Kidney (tissue), 13 donors: ENCODE measurements at regions not wholly inside any gene's neighbourhood (a gene's known extent, or its start where the extent isn't known, plus 50 kb on each side); places are given as distances from the start of the nearest gene placed in this dataset.
"Not testable (repeated sequence)": the region's sequence is repeated elsewhere in the genome, so short reads cannot be mapped to it uniquely, and the experiment has no call there.

Experiments
- DNase-seq, 5 donors: peaks; one replicate each; pipeline ENCODE4 v3.0.0-alpha.2; 2013 to 2020
- FAIRE-seq: peaks from 2 replicates; lab custom pipeline; 2012; peaks lifted over from hg19 to GRCh38; lab: Jason Lieb, UNC
- H3K27ac ChIP-seq, 2 donors: one replicate each; pipeline ENCODE4 v1.7.0; 2013; ENCODE audit warnings: low read depth in 2 of 2, low read length in 2 of 2, inconsistent platforms in 1 of 2
- H3K27me3 ChIP-seq: one replicate; pipeline ENCODE4 v1.7.1; 2013; ENCODE audit warnings: low read length, inconsistent platforms; ENCODE audit not compliant: control insufficient read depth, insufficient read depth
- H3K36me3 ChIP-seq, 3 donors: one replicate each; pipeline versions ENCODE4 v1.7.0 to v1.7.1; 2013; ENCODE audit warnings: low read length in 3 of 3, control low read depth in 1 of 3, inconsistent platforms in 1 of 3; ENCODE audit not compliant: insufficient read depth in 3 of 3, control insufficient read depth in 2 of 3
- H3K4me1 ChIP-seq, 3 donors: one replicate each; pipeline versions ENCODE4 v1.7.0 to v1.7.1; 2013; ENCODE audit warnings: low read length in 3 of 3, inconsistent platforms in 1 of 3, low read depth in 1 of 3; ENCODE audit not compliant: control insufficient read depth in 2 of 3, insufficient read depth in 2 of 3
- H3K4me3 ChIP-seq, 3 donors: one replicate each; pipeline versions ENCODE4 v1.7.0 to v1.8.1; 2013; ENCODE audit warnings: low read length in 3 of 3, control low read depth in 1 of 3, inconsistent platforms in 1 of 3
- H3K9ac ChIP-seq, 3 donors: one replicate each; pipeline versions ENCODE4 v1.7.0 to v1.7.1; 2013; ENCODE audit warnings: low read length in 3 of 3, control low read depth in 1 of 3, inconsistent platforms in 1 of 3
- H3K9me3 ChIP-seq, 3 donors: one replicate each; pipeline versions ENCODE4 v1.7.0 to v1.7.1; 2013; ENCODE audit warnings: low read length in 3 of 3, control low read depth in 1 of 3, inconsistent platforms in 1 of 3; ENCODE audit not compliant: control insufficient read depth in 2 of 3, insufficient read depth in 1 of 3
- intact Hi-C: fragments of 100-400 bp; cut with DNase I; formaldehyde crosslinking; loops from one replicate; pipeline ENCODE4 v1.11.1; 2022
- TF ChIP-seq, protein P1 (sequence below): IDR thresholded peaks from 3 replicates; pipeline ENCODE4 v1.5.1; 2012; ENCODE audit warnings: mild to moderate bottlenecking, moderate library complexity, borderline replicate concordance; ENCODE audit not compliant: insufficient read depth; ENCODE audit errors: extremely low read depth
- donor health status: control.
- donor health status: control.
- donor health status: control.
- donor health status: control.
- donor health status: control.
- donor health status: DM: yes; HTN: yes; CAD: no.
- donor health status: Normal renal cell carcinoma (clear cell type).

DNA sequence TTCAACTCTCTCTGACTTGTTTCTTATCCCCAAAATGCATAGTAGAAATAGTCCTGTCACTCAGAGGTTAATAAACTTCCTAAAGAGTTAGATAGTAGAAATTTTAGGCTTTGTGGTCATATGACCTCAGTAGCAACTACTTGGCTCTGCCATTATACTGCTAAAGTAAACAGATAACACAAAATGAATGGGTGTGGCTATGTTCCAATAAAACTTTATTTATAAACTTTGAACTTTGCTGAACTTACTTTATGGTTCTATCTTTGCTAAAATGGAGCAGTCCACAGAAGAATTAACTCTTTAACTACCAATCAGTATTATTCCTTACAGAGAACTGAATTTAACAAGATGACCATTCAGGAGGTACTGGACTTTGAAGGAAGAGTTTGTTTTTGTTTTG lies 393.6 kb upstream of the CDIN1 start:
- Histone ChIP-seq H3K4me1 (no peaks in the 10 kb centered on the region), H3K9ac (no peak overlapping the region), H3K36me3 (no peaks in the 10 kb centered on the region), H3K27ac (no peak overlapping the region), H3K4me3 (no peak overlapping the region), H3K27me3 (no peaks in the 10 kb centered on the region), H3K9me3 (no peaks in the 10 kb centered on the region)
- FAIRE-seq (no peak), DNase-seq (no peak)
- intact Hi-C loops = no loop called here
- TF ChIP-seq, protein P1, sequence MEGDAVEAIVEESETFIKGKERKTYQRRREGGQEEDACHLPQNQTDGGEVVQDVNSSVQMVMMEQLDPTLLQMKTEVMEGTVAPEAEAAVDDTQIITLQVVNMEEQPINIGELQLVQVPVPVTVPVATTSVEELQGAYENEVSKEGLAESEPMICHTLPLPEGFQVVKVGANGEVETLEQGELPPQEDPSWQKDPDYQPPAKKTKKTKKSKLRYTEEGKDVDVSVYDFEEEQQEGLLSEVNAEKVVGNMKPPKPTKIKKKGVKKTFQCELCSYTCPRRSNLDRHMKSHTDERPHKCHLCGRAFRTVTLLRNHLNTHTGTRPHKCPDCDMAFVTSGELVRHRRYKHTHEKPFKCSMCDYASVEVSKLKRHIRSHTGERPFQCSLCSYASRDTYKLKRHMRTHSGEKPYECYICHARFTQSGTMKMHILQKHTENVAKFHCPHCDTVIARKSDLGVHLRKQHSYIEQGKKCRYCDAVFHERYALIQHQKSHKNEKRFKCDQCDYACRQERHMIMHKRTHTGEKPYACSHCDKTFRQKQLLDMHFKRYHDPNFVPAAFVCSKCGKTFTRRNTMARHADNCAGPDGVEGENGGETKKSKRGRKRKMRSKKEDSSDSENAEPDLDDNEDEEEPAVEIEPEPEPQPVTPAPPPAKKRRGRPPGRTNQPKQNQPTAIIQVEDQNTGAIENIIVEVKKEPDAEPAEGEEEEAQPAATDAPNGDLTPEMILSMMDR = no peak

DNA sequence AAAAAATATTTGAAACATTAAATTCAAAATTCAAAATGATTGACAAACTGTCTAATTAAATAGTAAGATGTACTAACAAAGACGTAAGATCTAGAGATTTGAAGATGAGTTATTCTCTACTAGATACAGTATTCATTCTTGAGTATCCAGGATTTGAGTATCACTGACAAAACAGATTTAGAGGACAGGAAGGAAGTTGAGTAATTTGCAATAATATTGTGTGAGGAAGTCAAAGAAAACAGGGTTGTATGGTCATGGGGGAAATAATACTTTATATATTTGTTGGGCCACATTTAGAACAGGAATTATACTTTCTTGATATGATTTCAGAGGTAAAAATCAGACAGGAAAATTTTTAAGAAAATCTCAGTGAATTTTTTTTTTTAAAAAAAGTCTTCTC lies 393.1 kb upstream of the CDIN1 start:
- Histone ChIP-seq H3K27me3 (no peaks in the 10 kb centered on the region), H3K36me3 (no peaks in the 10 kb centered on the region), H3K4me3 (no peak overlapping the region), H3K27ac (no peak overlapping the region), H3K4me1 (no peaks in the 10 kb centered on the region), H3K9ac (no peak overlapping the region), H3K9me3 (no peaks in the 10 kb centered on the region)
- TF ChIP-seq, protein P1 = no peak
- DNase-seq (no peak), FAIRE-seq (no peak)
- intact Hi-C loops = no loop called here

DNA sequence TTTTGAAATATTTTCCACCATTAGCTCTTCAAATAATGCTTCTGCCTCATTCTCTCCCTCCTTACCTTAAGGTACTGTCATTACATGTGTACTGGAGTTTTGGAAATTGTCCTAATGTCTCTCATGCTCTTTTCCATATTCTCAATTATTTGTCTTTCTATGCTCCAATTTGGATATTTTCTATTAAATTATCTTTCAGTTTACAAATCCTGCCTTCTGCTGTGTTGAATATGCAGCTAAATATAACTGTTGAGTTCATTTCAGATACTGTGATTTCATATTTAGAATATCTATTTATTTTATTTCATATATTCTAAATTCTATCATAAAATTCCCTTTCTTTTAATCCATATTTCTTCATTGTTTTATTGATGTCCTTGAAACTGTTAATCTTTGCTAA lies 388.0 kb upstream of the CDIN1 start:
- Histone ChIP-seq H3K9me3 (no peaks in the 10 kb centered on the region), H3K9ac (no peak overlapping the region), H3K27ac (no peak overlapping the region), H3K4me1 (no peaks in the 10 kb centered on the region), H3K27me3 (no peaks in the 10 kb centered on the region), H3K36me3 (no peaks in the 10 kb centered on the region), H3K4me3 (no peak overlapping the region)
- intact Hi-C loops = no loop called here
- FAIRE-seq (no peak), DNase-seq (no peak)
- TF ChIP-seq, protein P1 = no peak

DNA sequence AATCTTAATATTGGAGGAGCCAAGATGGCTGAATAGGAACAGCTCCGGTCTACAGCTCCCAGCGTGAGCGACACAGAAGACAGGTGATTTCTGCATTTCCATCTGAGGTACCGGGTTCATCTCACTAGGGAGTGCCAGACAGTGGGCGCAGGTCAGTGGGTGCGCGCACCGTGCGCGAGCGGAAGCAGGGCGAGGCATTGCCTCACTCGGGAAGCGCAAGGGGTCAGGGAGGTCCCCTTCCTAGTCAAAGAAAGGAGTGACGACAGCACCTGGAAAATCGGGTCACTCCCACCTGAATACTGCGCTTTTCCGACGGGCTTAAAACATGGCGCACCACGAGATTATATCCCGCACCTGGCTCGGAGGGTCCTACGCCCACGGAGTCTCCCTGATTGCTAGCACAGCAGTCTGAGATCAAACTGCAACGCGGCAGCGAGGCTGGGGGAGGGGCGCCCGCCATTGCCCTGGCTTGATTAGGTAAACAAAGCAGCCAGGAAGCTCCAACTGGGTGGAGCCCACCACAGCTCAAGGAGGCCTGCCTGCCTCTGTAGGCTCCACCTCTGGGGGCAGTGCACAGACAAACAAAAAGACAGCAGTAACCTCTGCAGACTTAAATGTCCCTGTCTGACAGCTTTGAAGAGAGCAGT lies 383.9 kb upstream of the CDIN1 start:
- H3K27ac ChIP-seq, H3K4me3 ChIP-seq, FAIRE-seq, DNase-seq, H3K9me3 ChIP-seq, intact Hi-C loops, H3K4me1 ChIP-seq, H3K36me3 ChIP-seq, H3K9ac ChIP-seq, H3K27me3 ChIP-seq: not testable (repeated sequence)
